Effector memory CD4-positive, alpha-beta T cell (primary cell): ENCODE measurements at regions not wholly inside any gene's neighbourhood (a gene's known extent, or its start where the extent isn't known, plus 50 kb on each side); places are given as distances from the start of the nearest gene placed in this dataset.

Source experiments
- DNase-seq, 3 donors: peaks; one replicate each; pipeline ENCODE4 v3.0.0-alpha.2; 2020
- H3K27ac ChIP-seq: 2 replicates; pipeline ENCODE4 v1.7.0; 2013; ENCODE audit warnings: mild to moderate bottlenecking, low read length, moderate library complexity; ENCODE audit not compliant: insufficient read depth, poor library complexity, severe bottlenecking
- H3K27me3 ChIP-seq: replicated peaks from 2 replicates; pipeline ENCODE4 v1.7.0; 2013; ENCODE audit warnings: mild to moderate bottlenecking, low read length; ENCODE audit not compliant: insufficient read depth, control insufficient read depth, poor library complexity, severe bottlenecking
- H3K36me3 ChIP-seq: 2 replicates; pipeline ENCODE4 v1.7.0; 2013; ENCODE audit warnings: mild to moderate bottlenecking, low read length, moderate library complexity; ENCODE audit not compliant: control insufficient read depth, insufficient read depth
- H3K4me1 ChIP-seq: 2 replicates; pipeline ENCODE4 v1.7.0; 2013; ENCODE audit warnings: low read length, mild to moderate bottlenecking; ENCODE audit not compliant: control insufficient read depth, insufficient read depth, poor library complexity, severe bottlenecking
- H3K4me3 ChIP-seq: 2 replicates; pipeline ENCODE4 v1.7.0; 2013; ENCODE audit warnings: low read length, low read depth, mild to moderate bottlenecking; ENCODE audit not compliant: insufficient read depth, poor library complexity, severe bottlenecking
- H3K9me3 ChIP-seq: 2 replicates; pipeline ENCODE4 v1.7.0; 2013; ENCODE audit warnings: mild to moderate bottlenecking, low read length, moderate library complexity; ENCODE audit not compliant: control insufficient read depth

GRCh38 chr22:27557286-27558008 lies 244.1 kb downstream of the MN1 start:
- Histone ChIP-seq H3K4me1 (no peaks in the 10 kb centered on the region), H3K36me3 (no peaks in the 10 kb centered on the region), H3K9me3 (no peaks in the 10 kb centered on the region), H3K4me3 (no peak overlapping the region), H3K27me3 (no peaks in the 10 kb centered on the region), H3K27ac (no peak overlapping the region)
- no peak for DNase-seq

GRCh38 chr22:27558658-27559371 lies 242.7 kb downstream of the MN1 start:
- Histone ChIP-seq H3K27me3 (no peaks in the 10 kb centered on the region), H3K27ac (no peak overlapping the region), H3K9me3 (no peaks in the 10 kb centered on the region), H3K4me3 (no peak overlapping the region), H3K4me1 (no peaks in the 10 kb centered on the region), H3K36me3 (no peaks in the 10 kb centered on the region)
- no peak for DNase-seq

GRCh38 chr22:27560781-27561180 lies 240.8 kb downstream of the MN1 start:
- DNase-seq = no peak
- H3K36me3 ChIP-seq = no peaks in the 10 kb centered on the region
- no peaks in the 10 kb centered on the region for H3K9me3 ChIP-seq
- H3K27me3 ChIP-seq = no peaks in the 10 kb centered on the region
- H3K4me3 ChIP-seq = no peak overlapping the region
- H3K27ac ChIP-seq = no peak overlapping the region
- no peaks in the 10 kb centered on the region for H3K4me1 ChIP-seq

- no peak for DNase-seq
- Histone ChIP-seq H3K27ac (no peak overlapping the region), H3K4me3 (no peak overlapping the region), H3K9me3 (no peaks in the 10 kb centered on the region), H3K4me1 (no peaks in the 10 kb centered on the region), H3K36me3 (no peaks in the 10 kb centered on the region), H3K27me3 (no peaks in the 10 kb centered on the region)
Observed at GRCh38 chr22:27561286-27561904, 240.2 kb downstream of the MN1 start.

GRCh38 chr22:27564806-27565205 lies 236.8 kb downstream of the MN1 start:
- Histone ChIP-seq H3K27ac (no peak overlapping the region), H3K36me3 (no peaks in the 10 kb centered on the region), H3K27me3 (no peaks in the 10 kb centered on the region), H3K4me3 (no peak overlapping the region), H3K4me1 (no peaks in the 10 kb centered on the region), H3K9me3 (no peaks in the 10 kb centered on the region)
- DNase-seq = no peak

GRCh38 chr22:27566602-27567001 lies 235.0 kb downstream of the MN1 start:
- no peak for DNase-seq
- Histone ChIP-seq H3K27ac (no peak overlapping the region), H3K27me3 (no peaks in the 10 kb centered on the region), H3K4me3 (no peak overlapping the region), H3K4me1 (no peaks in the 10 kb centered on the region), H3K36me3 (no peaks in the 10 kb centered on the region), H3K9me3 (no peaks in the 10 kb centered on the region)

- Histone ChIP-seq H3K4me1 (no peaks in the 10 kb centered on the region), H3K4me3 (no peak overlapping the region), H3K27ac (no peak overlapping the region), H3K9me3 (no peaks in the 10 kb centered on the region), H3K36me3 (no peaks in the 10 kb centered on the region), H3K27me3 (no peaks in the 10 kb centered on the region)
- no peak for DNase-seq
Observed at GRCh38 chr22:27568265-27568664, 233.3 kb downstream of the MN1 start.

GRCh38 chr22:27571463-27572277 lies 229.9 kb downstream of the MN1 start:
- Histone ChIP-seq H3K36me3 (no peaks in the 10 kb centered on the region), H3K9me3 (no peaks in the 10 kb centered on the region), H3K27me3 (peaks cover 3% of the 10 kb centered on the region), H3K4me3 (no peak overlapping the region), H3K27ac (no peak overlapping the region), H3K4me1 (no peaks in the 10 kb centered on the region)
- DNase-seq = no peak

GRCh38 chr22:27572278-27572666 lies 229.3 kb downstream of the MN1 start:
- no peaks in the 10 kb centered on the region for H3K4me1 ChIP-seq
- no peaks in the 10 kb centered on the region for H3K9me3 ChIP-seq
- H3K4me3 ChIP-seq = no peak overlapping the region
- no peak overlapping the region for H3K27ac ChIP-seq
- no peak for DNase-seq
- peaks cover 3% of the 10 kb centered on the region for H3K27me3 ChIP-seq
- H3K36me3 ChIP-seq = no peaks in the 10 kb centered on the region
